ENCODE measurements at regions not wholly inside any gene's neighbourhood (a gene's known extent, or its start where the extent isn't known, plus 50 kb on each side); places are given as distances from the start of the nearest gene placed in this dataset.
"Not testable (repeated sequence)": the region's sequence is repeated elsewhere in the genome, so short reads cannot be mapped to it uniquely, and the experiment has no call there.

GRCh38 chr4:189155083-189155482 is 785.6 kb upstream of the FRG1 start:
- TF ChIP-seq CTCF, POLR2A, POLR2AphosphoS5 (IDR thresholded peaks at IDR 0.05): not testable (repeated sequence)
